OCI-LY3 (cell line): ENCODE measurements at regions not wholly inside any gene's neighbourhood (a gene's known extent, or its start where the extent isn't known, plus 50 kb on each side); places are given as distances from the start of the nearest gene placed in this dataset.

Experiments used
- H2AFZ ChIP-seq: fragments of 200-600, 300-600 bp; shearing (Covaris generic); 2 replicates; pipeline ENCODE4 v1.6.0; 2014; ENCODE audit warnings: antibody characterized with exemption, low read depth, low read length
- H3K27ac ChIP-seq: fragments of 200-600, 300-600 bp; sonication (generic); 2 replicates; pipeline ENCODE4 v1.5.1; 2014; ENCODE audit warnings: mild to moderate bottlenecking, low read length, moderate library complexity, mixed read lengths
- H3K27me3 ChIP-seq: fragments of 200-600, 300-600 bp; sonication (generic); 2 replicates; pipeline ENCODE4 v1.6.1; 2014; ENCODE audit warnings: low read depth, low read length, mixed read lengths
- H3K36me3 ChIP-seq: fragments of 200-600, 300-600 bp; sonication (generic); replicated peaks from 2 replicates; pipeline ENCODE3; 2014; ENCODE audit warnings: low read depth, low read length, mixed read lengths
- H3K4me1 ChIP-seq: fragments of 300-600, 200-600 bp; sonication (generic); 2 replicates; pipeline ENCODE4 v1.6.1; 2014; ENCODE audit warnings: low read length, mixed read lengths
- H3K4me2 ChIP-seq: fragments of 200-600, 300-600 bp; sonication (generic); 2 replicates; pipeline ENCODE4 v1.6.1; 2014; ENCODE audit warnings: low read length, mixed read lengths
- H3K4me3 ChIP-seq: fragments of 300-600, 200-600 bp; sonication (generic); 2 replicates; pipeline ENCODE4 v1.5.1; 2014; ENCODE audit warnings: antibody characterized with exemption, mild to moderate bottlenecking, low read length, moderate library complexity
- H3K79me2 ChIP-seq: fragments of 300-600, 200-600 bp; shearing (Covaris generic); 2 replicates; pipeline ENCODE4 v1.6.1; 2014; ENCODE audit warnings: mild to moderate bottlenecking, low read length, mixed read lengths
- H3K9ac ChIP-seq: fragments of 300-600, 200-600 bp; shearing (Covaris generic); 2 replicates; pipeline ENCODE4 v1.6.0; 2014; ENCODE audit warnings: mild to moderate bottlenecking, low read length, moderate library complexity
- H3K9me3 ChIP-seq: fragments of 200-600, 300-600 bp; shearing (Covaris generic); 2 replicates; pipeline ENCODE4 v1.6.1; 2014; ENCODE audit warnings: low read length, mixed read lengths; ENCODE audit not compliant: insufficient read depth
- H4K20me1 ChIP-seq: fragments of 200-600, 300-600 bp; sonication (generic); 2 replicates; pipeline ENCODE4 v1.6.1; 2016; ENCODE audit warnings: low read length, mixed read lengths; ENCODE audit not compliant: insufficient read depth
- EZH2phosphoT487 ChIP-seq: fragments of 200-600 bp; shearing (Covaris generic); IDR thresholded peaks from 2 replicates; pipeline ENCODE4 v1.6.1; 2018; ENCODE audit warnings: antibody characterized with exemption, mixed run types, low read depth
- TF ChIP-seq, protein P1 (sequence below): fragments of 200-600, 300-600 bp; sonication (generic); IDR thresholded peaks from 2 replicates; pipeline ENCODE4 v1.5.1; 2014; ENCODE audit warnings: antibody characterized with exemption, low read length, low read depth

DNA sequence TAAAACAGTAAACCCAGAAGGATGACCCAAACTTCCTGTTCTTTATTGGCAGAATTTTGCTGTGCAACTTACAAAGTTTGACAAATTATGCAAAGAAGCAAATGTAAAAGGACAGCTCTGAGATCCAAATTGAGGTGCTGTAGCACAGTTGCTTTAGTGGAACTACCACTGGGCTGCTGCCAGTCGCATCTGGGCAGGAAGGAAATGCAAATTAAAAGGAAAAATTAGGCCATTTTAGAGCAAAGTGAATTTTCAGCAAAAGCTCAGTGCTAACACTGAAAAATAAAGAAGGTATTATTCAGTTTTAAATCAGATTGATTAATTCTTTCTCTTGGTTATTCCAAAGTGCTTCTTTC, 104.5 kb downstream of the ZMAT3 start:
- peak overlapping the region; percentile 99 for H3K27ac ChIP-seq
- peak overlapping the region; percentile 67 for H3K4me2 ChIP-seq
- peak overlapping the region; percentile 39 for H3K4me3 ChIP-seq

DNA sequence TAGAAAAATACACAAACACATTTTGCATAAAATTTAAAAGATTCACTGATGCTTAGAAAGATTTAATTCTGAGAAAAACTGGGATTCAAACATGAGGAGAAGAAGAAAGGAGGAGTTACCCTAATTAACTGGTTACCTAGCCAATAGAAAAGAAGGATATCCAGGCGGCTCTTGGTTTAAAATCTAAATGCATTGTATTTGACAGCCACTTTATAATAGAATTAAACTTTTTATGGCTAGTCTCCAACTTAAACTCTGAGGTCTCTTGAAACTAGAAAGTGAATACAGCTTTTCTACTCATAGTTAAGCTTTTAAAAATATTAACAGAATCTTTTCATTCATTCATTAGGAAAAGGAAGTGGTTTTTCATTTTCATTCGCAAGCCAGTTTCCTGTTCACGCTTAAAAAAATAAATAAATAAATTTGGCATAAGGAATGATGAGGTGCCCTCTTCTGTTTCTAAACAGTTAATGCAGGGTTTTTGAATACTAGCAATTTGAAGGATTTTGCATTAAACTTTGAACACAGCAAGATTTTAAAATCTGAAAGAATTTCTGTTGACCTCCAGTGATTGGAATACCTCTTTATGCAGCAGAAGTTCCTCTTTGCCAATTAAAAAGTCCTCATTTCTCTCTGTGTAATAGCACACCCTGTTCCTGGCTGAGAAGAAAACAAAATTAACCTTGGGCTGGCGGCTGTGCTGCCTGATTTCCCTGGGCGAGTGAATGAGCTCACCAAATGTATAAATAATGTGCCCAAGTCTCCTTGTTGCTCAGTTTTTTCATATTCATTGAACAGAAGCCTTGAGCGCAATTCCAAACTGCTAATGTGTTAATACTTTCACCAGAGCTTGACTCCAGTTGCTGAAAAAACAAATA, 105.1 kb downstream of the ZMAT3 start:
- Histone ChIP-seq H4K20me1 (no peaks in the 10 kb centered on the region), H3K4me1 (peaks cover 52% of the 10 kb centered on the region), H3K27me3 (no peaks in the 10 kb centered on the region), H3K79me2 (0 out of 2 replicates have a peak, but pooled peaks cover 3% of the 10 kb centered on the region), H3K9ac (peak overlapping the region; percentile 39), H3K4me3 (peak overlapping the region; percentile 39), H3K27ac (peak overlapping the region; percentile 99), H3K4me2 (peak overlapping the region; percentile 67), H2AFZ (peak overlapping the region; percentile 65), H3K9me3 (no peaks in the 10 kb centered on the region), H3K36me3 (peaks cover 6% of the 10 kb centered on the region)
- TF ChIP-seq EZH2phosphoT487: no peak
- TF ChIP-seq, protein P1, sequence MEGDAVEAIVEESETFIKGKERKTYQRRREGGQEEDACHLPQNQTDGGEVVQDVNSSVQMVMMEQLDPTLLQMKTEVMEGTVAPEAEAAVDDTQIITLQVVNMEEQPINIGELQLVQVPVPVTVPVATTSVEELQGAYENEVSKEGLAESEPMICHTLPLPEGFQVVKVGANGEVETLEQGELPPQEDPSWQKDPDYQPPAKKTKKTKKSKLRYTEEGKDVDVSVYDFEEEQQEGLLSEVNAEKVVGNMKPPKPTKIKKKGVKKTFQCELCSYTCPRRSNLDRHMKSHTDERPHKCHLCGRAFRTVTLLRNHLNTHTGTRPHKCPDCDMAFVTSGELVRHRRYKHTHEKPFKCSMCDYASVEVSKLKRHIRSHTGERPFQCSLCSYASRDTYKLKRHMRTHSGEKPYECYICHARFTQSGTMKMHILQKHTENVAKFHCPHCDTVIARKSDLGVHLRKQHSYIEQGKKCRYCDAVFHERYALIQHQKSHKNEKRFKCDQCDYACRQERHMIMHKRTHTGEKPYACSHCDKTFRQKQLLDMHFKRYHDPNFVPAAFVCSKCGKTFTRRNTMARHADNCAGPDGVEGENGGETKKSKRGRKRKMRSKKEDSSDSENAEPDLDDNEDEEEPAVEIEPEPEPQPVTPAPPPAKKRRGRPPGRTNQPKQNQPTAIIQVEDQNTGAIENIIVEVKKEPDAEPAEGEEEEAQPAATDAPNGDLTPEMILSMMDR: peak; percentile 73

More for the DNA sequence above, 104.5 kb downstream of the ZMAT3 start:
- Histone ChIP-seq H3K79me2 (0 out of 2 replicates have a peak, but pooled peaks cover 3% of the 10 kb centered on the region), H3K36me3 (peaks cover 5% of the 10 kb centered on the region), H3K9ac (peak overlapping the region; percentile 39), H3K27me3 (no peaks in the 10 kb centered on the region), H3K4me1 (peaks cover 58% of the 10 kb centered on the region), H4K20me1 (no peaks in the 10 kb centered on the region), H2AFZ (peak overlapping the region; percentile 65; the same call in 1 of the 2 replicates), H3K9me3 (no peaks in the 10 kb centered on the region)
- no peak for TF ChIP-seq EZH2phosphoT487
- TF ChIP-seq, protein P1: no peak

DNA sequence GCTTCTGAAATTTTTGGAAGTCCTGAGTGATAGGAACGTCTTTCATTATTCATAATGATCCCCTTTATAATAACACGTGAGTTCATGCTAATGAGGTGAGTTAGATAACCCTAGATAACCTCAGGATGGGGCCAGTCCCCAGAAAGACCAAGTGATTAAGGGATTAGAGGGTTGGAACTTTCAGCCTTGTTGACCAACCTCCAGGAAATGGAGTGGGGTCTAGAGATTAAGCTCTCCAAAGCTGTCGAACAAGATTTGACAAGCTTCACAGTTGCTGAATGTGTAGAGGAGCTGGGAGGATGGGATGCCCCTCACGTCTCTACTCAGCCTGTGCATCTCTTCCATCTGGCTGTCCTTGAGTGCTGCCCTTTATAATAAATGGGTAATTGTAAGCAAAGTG, 107.1 kb downstream of the ZMAT3 start:
- no peaks in the 10 kb centered on the region for H3K9me3 ChIP-seq
- no peak overlapping the region for H3K4me2 ChIP-seq
- H3K4me3 ChIP-seq: no peak overlapping the region
- no peaks in the 10 kb centered on the region for H4K20me1 ChIP-seq
- 0 out of 2 replicates have a peak, but pooled peaks cover 3% of the 10 kb centered on the region for H3K79me2 ChIP-seq
- H3K27me3 ChIP-seq: no peaks in the 10 kb centered on the region
- H3K4me1 ChIP-seq: peaks cover 36% of the 10 kb centered on the region
- H3K27ac ChIP-seq: no peak overlapping the region
- no peak overlapping the region for H3K9ac ChIP-seq
- no peak overlapping the region for H2AFZ ChIP-seq
- peaks cover 19% of the 10 kb centered on the region for H3K36me3 ChIP-seq
- TF ChIP-seq EZH2phosphoT487: no peak
- TF ChIP-seq, protein P1: no peak

DNA sequence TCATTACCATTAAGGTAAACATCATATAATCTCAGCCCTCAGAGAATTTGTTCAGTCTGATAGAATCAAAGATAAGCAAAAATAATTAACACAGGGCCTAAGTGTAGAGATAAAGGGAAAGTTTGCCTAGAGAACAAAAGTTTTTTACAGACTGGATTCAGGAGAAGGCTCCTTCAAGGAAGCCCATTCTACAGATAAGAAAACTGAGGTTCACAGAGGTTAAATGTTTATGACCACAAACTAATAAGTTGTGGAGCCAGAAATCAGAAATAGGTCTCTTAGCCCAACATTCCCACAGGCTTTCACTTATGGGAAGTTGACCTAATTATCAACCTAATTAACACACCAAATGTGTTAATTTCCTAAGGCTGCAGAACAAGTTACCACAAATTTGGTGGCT, 110.7 kb downstream of the ZMAT3 start:
- H3K4me3 ChIP-seq: no peak overlapping the region
- H3K9ac ChIP-seq: no peak overlapping the region
- H4K20me1 ChIP-seq: no peaks in the 10 kb centered on the region
- H3K4me1 ChIP-seq: peaks cover 2% of the 10 kb centered on the region
- H3K36me3 ChIP-seq: peaks cover 19% of the 10 kb centered on the region
- no peak for TF ChIP-seq EZH2phosphoT487
- TF ChIP-seq, protein P1: no peak
- H3K4me2 ChIP-seq: no peak overlapping the region
- H2AFZ ChIP-seq: no peak overlapping the region
- no peak overlapping the region for H3K27ac ChIP-seq
- no peaks in the 10 kb centered on the region for H3K27me3 ChIP-seq
- H3K79me2 ChIP-seq: no peaks in the 10 kb centered on the region
- no peaks in the 10 kb centered on the region for H3K9me3 ChIP-seq
